ENCODE measurements at regions not wholly inside any gene's neighbourhood (a gene's known extent, or its start where the extent isn't known, plus 50 kb on each side); places are given as distances from the start of the nearest gene placed in this dataset.

DNA sequence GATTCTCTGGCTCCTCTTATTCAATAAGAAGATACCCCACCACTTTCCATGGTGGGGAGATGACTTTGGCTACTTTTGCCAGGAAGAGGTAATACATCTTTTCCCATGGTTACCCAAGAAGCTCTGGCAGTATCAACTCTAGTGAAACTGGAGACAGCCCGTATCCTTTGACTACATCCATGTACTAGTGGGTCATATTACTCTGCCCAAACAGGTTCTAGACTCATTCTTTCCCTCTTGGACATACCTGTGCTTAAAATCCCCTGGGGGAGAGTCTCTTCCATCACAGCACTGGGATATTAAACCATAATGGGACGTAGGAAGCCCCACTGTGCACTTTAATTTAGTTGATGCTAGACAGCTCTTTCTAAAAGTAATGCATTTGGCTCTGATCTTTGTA is 144.7 kb upstream of the KLF12 start:
- TF ChIP-seq, protein P1, sequence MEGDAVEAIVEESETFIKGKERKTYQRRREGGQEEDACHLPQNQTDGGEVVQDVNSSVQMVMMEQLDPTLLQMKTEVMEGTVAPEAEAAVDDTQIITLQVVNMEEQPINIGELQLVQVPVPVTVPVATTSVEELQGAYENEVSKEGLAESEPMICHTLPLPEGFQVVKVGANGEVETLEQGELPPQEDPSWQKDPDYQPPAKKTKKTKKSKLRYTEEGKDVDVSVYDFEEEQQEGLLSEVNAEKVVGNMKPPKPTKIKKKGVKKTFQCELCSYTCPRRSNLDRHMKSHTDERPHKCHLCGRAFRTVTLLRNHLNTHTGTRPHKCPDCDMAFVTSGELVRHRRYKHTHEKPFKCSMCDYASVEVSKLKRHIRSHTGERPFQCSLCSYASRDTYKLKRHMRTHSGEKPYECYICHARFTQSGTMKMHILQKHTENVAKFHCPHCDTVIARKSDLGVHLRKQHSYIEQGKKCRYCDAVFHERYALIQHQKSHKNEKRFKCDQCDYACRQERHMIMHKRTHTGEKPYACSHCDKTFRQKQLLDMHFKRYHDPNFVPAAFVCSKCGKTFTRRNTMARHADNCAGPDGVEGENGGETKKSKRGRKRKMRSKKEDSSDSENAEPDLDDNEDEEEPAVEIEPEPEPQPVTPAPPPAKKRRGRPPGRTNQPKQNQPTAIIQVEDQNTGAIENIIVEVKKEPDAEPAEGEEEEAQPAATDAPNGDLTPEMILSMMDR (IDR thresholded peaks at IDR 0.05) = no peak
- TF ChIP-seq, protein P2, sequence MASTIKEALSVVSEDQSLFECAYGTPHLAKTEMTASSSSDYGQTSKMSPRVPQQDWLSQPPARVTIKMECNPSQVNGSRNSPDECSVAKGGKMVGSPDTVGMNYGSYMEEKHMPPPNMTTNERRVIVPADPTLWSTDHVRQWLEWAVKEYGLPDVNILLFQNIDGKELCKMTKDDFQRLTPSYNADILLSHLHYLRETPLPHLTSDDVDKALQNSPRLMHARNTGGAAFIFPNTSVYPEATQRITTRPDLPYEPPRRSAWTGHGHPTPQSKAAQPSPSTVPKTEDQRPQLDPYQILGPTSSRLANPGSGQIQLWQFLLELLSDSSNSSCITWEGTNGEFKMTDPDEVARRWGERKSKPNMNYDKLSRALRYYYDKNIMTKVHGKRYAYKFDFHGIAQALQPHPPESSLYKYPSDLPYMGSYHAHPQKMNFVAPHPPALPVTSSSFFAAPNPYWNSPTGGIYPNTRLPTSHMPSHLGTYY (CRISPR knock-in tag; IDR thresholded peaks at IDR 0.05) = no peak
- TF ChIP-seq, protein P3, sequence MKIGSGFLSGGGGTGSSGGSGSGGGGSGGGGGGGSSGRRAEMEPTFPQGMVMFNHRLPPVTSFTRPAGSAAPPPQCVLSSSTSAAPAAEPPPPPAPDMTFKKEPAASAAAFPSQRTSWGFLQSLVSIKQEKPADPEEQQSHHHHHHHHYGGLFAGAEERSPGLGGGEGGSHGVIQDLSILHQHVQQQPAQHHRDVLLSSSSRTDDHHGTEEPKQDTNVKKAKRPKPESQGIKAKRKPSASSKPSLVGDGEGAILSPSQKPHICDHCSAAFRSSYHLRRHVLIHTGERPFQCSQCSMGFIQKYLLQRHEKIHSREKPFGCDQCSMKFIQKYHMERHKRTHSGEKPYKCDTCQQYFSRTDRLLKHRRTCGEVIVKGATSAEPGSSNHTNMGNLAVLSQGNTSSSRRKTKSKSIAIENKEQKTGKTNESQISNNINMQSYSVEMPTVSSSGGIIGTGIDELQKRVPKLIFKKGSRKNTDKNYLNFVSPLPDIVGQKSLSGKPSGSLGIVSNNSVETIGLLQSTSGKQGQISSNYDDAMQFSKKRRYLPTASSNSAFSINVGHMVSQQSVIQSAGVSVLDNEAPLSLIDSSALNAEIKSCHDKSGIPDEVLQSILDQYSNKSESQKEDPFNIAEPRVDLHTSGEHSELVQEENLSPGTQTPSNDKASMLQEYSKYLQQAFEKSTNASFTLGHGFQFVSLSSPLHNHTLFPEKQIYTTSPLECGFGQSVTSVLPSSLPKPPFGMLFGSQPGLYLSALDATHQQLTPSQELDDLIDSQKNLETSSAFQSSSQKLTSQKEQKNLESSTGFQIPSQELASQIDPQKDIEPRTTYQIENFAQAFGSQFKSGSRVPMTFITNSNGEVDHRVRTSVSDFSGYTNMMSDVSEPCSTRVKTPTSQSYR (CRISPR knock-in tag; IDR thresholded peaks at IDR 0.05) = no peak
- TF ChIP-seq KAT7 (CRISPR knock-in tag; IDR thresholded peaks at IDR 0.05; ENCODE audit: borderline replicate concordance) = no peak

Measured in WTC11 (cell line).